Epidermal melanocyte (primary cell): ENCODE measurements at regions not wholly inside any gene's neighbourhood (a gene's known extent, or its start where the extent isn't known, plus 50 kb on each side); places are given as distances from the start of the nearest gene placed in this dataset.

Experiments
- DNase-seq: peaks from one replicate; pipeline ENCODE4 v3.0.0; 2011; ENCODE audit warnings: low spot score; ENCODE audit not compliant: insufficient read length

GRCh38 chr2:129731907-129732629 lies 247.4 kb upstream of the RAB6C start:
- no peak for DNase-seq

DNA sequence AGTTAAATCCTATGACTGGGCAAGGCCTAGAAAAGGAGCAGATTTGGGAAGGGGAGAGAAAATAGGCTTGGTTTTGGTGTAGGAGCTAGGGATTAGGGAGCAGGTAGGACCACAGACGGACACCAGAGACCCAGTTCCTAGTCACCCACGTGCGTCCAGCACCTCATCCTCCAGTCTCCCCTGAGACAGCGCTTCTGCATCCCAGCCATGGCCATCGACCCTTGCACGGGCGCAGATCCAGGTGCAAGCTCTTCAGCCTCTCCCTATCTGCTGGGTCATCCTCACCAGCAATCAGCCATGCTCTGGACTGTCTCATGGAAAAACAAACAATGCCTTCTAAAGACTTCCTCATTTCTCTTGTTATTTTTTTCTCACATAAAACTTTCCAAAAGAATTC lies 246.8 kb upstream of the RAB6C start:
- DNase-seq = no peak

- DNase-seq = no peak
These were observed 246.4 kb upstream of the RAB6C start for GRCh38 chr2:129733041-129733440.

- DNase-seq = no peak
These were observed 245.9 kb upstream of the RAB6C start for GRCh38 chr2:129733579-129733978.

- DNase-seq = no peak
These were observed 245.0 kb upstream of the RAB6C start for GRCh38 chr2:129734343-129735034.

GRCh38 chr2:129735576-129735975 lies 243.9 kb upstream of the RAB6C start:
- DNase-seq = no peak

GRCh38 chr2:129737660-129738527 lies 241.6 kb upstream of the RAB6C start:
- no peak for DNase-seq

DNA sequence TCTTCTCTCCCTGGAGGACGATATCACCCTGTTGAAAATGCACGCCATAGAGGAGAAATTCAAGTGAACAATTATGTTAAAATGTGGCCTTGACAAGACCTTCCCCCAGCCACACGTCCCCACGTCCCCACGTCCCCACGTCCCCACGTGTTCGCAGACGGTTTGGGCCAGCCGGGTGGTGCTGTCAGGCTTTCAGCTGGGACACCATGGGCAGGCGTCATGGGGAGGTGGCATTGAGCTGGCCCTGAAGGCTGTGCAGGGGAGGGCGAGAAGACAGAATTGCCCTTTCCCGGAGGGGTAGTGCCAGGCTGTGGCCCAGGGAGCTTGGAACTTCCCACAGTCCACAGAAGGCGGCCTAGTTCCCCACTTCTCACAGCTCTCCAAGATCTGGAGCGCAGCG lies 240.7 kb upstream of the RAB6C start:
- DNase-seq = no peak

DNA sequence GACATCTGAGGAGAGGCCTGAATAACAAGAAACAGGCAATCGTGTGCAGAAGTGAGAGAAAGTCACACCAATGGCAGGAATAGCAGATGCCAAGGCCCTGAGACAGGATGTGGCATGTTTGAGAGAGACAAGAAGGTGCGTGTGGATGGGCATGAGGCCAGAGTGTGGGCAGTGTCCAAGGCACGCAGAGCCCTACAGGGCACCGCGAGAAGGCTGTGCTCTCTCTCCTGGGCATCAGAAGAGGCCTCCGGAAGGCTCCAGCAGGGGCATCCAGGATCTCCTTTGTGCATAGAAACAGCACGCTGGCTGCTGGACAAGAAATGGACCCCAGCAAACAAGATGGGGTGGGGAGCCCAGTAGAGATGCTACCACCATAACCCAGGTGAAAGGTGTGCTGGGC lies 239.0 kb upstream of the RAB6C start:
- DNase-seq = no peak

DNA sequence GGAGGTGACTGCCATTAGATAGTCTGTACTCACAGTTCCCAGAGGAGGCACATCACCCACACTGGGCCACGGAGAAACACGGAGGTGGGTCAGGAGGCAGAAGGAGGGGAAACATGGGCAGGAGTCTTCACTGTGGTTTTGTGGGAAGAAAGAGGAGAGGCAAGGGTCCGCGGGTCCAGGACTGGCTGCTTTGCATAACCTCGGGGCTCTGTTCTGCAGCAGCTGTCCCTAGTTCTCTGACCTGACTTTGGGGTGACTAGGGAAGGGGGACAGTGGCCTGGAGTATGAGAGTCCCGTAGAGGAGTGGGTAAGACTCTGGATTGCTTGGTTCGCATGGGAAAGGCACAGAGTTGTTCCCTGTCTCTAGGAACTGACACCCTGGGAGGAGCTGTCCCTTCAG lies 238.3 kb upstream of the RAB6C start:
- no peak for DNase-seq

DNA sequence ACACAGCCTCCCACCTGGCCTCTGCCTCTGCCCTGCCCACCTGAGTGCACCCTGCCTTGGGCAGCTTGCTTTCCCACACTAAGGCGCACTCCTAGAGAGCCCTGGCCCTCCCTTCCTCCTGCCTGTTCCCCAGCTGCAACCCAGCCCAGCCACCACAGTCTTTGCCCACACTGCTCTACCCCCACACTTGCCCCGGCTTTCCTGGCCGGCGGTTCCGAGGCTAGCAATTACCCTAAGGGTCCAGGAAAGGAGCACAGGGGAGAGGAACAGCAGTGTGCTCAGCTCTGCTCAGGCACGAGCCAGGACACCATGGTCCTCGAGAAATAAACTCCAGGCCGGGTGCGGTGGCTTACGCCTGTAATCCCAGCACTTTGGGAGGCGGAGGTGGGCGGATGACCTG lies 237.8 kb upstream of the RAB6C start:
- DNase-seq = no peak

DNA sequence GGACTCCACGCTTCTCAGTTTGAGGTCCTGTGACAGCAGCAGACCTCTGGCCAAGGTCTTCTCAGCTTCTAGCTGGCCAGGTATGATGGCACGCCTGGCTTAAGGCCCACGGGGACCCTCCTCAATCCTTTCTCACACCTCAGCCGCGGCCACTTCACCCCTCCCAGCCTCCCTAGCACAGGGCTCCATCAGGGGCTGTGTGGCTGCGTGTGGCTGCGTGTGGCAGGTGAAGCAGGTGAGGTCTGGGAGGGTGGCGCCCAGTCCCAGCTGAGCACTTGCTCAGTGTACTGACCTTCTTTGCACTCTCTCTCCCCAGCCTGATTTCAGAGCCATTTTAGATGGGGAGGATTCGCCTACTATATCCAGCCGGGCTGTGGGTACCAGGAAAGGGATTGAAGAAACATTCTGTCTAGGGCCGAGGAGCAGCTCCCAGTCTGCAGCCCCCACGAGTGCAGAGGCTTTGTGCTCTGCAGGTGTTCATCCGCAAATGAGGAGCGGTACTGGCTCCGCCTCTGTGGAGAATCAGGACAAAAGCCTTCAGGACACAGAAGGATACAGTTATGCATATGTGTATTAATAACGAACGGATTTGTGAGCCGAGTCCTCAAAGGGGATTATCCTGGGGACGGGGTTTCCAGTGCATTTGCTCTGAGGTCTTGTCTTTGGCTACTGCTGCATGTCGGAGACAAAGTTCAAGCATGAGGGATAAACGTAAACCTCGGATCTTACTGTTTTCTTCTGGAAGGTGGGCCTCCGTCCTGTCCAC lies 236.9 kb upstream of the RAB6C start:
- DNase-seq = no peak

- no peak for DNase-seq
These were observed 235.3 kb upstream of the RAB6C start for GRCh38 chr2:129744141-129744540.

DNA sequence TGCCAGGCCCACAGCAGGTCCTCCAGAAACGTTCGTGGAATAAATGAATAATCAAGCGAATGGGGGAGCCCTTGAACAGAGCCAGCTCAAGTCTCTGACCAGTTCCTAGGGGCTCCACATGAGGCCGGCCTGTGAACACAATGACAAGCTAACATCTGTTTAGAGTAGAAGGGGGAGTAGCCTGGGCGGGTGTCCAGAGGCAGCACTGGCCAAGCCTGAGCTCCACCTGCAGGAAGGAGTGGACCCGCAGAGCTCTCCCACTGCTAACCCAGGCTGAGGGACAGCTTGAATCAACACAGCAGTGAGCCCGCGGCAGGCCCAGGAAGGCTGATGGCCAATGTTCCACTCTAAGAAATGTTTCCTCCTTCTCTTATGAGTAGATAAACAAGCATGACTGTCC lies 234.8 kb upstream of the RAB6C start:
- no peak for DNase-seq

DNA sequence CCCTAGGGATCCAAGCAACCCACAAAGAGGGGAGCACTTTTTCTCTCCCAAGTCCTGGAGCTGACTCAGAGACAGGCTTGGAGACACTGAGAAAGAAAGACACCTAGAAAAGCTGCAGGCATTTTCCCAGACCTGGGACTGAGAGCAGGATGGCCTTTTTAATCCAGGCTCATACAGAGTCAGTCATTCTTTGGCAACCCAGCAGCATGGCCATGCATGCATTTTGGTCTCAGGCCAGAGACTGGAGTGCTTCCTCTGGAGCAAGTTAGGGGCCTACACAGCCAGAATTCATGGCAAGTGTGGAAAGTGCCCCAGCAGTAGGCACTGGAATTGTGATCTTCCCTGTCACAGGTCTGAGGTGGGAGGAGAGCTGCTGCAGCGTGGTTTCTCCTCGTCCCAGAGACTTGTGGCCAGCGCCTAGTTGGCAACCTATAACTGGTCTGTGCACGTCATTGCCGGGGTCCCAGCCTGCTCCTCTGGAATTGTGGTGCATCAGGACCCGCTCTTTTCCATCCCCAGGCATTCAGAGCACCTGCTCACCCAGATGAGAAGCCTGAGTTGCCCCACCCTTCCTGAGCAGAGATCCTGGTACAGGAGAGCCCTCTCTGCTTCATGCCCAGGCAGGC lies 231.9 kb upstream of the RAB6C start:
- no peak for DNase-seq

- DNase-seq = no peak
These were observed 231.2 kb upstream of the RAB6C start for GRCh38 chr2:129748250-129748649.

DNA sequence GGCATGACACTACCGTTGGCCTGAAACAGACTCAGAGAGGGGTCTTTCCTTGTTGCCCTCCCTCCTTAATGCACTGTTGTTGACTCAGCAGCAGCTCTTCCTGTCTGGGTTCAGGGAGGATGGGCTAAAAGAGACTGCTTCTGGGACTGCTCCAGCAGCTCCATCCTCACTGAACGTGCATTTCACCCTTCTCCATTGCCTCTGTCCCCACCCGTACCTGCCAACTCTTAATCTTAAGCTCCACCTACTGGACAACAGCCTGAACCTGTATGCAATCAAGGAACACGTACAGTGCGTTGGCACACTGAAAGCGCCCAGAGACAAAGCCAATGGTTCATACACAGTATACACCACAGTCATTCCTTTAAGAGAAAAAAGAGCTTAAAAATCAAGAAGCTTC lies 230.8 kb upstream of the RAB6C start:
- DNase-seq = no peak

DNA sequence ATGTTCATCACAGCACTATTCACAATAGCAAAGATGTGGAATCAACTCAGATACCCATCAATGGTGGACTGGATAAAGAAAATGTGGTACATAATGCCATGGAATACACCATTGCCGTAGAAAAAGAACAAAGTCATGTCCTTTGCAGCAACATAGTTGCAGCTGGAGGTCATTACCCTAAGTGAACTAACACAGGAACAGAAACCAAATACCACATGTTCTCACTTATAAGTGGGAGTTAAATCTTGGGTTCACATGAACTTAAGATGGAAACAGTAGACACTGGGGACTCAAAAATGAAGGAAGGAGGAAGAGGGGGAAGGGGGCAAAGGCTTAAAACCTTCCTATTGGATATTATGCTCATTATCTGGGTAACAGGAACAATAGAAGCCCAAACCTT lies 228.1 kb upstream of the RAB6C start:
- no peak for DNase-seq

GRCh38 chr2:129752176-129752575 lies 227.3 kb upstream of the RAB6C start:
- DNase-seq = no peak

- DNase-seq = no peak
These were observed 226.8 kb upstream of the RAB6C start for GRCh38 chr2:129752686-129753085.

- no peak for DNase-seq
These were observed 226.2 kb upstream of the RAB6C start for GRCh38 chr2:129753261-129753660.
